ENCODE measurements at regions not wholly inside any gene's neighbourhood (a gene's known extent, or its start where the extent isn't known, plus 50 kb on each side); places are given as distances from the start of the nearest gene placed in this dataset.

GRCh38 chr13:63586467-63586866 lies 2170.8 kb upstream of the PCDH20 start:
- TF ChIP-seq CTCF (IDR thresholded peaks at IDR 0.05; ENCODE audit: extremely low read depth, insufficient read depth, missing control alignments): no peak
- in situ Hi-C loops (cut with MboI; ENCODE audit: low pct_unique_long_range_greater_than_20kb, low sequenced_read_pairs, unreplicated experiment): no loop called here
- no peak for DNase-seq (ENCODE audit: low spot score)

- DNase-seq (ENCODE audit: low spot score): no peak
- in situ Hi-C loops (cut with MboI; ENCODE audit: low pct_unique_long_range_greater_than_20kb, low sequenced_read_pairs, unreplicated experiment): no loop called here
- TF ChIP-seq CTCF (IDR thresholded peaks at IDR 0.05; ENCODE audit: extremely low read depth, insufficient read depth, missing control alignments): no peak
These were observed 2163.1 kb upstream of the PCDH20 start for GRCh38 chr13:63578796-63579195.

- in situ Hi-C loops (cut with MboI; ENCODE audit: low pct_unique_long_range_greater_than_20kb, low sequenced_read_pairs, unreplicated experiment): no loop called here
- TF ChIP-seq CTCF (IDR thresholded peaks at IDR 0.05; ENCODE audit: extremely low read depth, insufficient read depth, missing control alignments): no peak
- DNase-seq (ENCODE audit: low spot score): no peak
These were observed 2151.4 kb upstream of the PCDH20 start for GRCh38 chr13:63567031-63567430.

- in situ Hi-C loops (cut with MboI; ENCODE audit: low pct_unique_long_range_greater_than_20kb, low sequenced_read_pairs, unreplicated experiment): no loop called here
- no peak for DNase-seq (ENCODE audit: low spot score)
These were observed 2138.5 kb upstream of the PCDH20 start for GRCh38 chr13:63554157-63554556.

GRCh38 chr13:63551731-63552130 lies 2136.1 kb upstream of the PCDH20 start:
- in situ Hi-C loops (cut with MboI; ENCODE audit: low pct_unique_long_range_greater_than_20kb, low sequenced_read_pairs, unreplicated experiment): no loop called here
- TF ChIP-seq CTCF (IDR thresholded peaks at IDR 0.05; ENCODE audit: extremely low read depth, insufficient read depth, missing control alignments): no peak
- no peak for DNase-seq (ENCODE audit: low spot score)

More at GRCh38 chr13:63554157-63554556, 2138.5 kb upstream of the PCDH20 start:
- TF ChIP-seq CTCF (IDR thresholded peaks at IDR 0.05; ENCODE audit: extremely low read depth, insufficient read depth, missing control alignments): no peak

GRCh38 chr13:63546524-63546923 lies 2130.9 kb upstream of the PCDH20 start:
- TF ChIP-seq CTCF (IDR thresholded peaks at IDR 0.05; ENCODE audit: extremely low read depth, insufficient read depth, missing control alignments): no peak
- DNase-seq (ENCODE audit: low spot score): no peak
- in situ Hi-C loops (cut with MboI; ENCODE audit: low pct_unique_long_range_greater_than_20kb, low sequenced_read_pairs, unreplicated experiment): no loop called here

- no peak for TF ChIP-seq CTCF (IDR thresholded peaks at IDR 0.05; ENCODE audit: extremely low read depth, insufficient read depth, missing control alignments)
- DNase-seq (ENCODE audit: low spot score): no peak
- in situ Hi-C loops (cut with MboI; ENCODE audit: low pct_unique_long_range_greater_than_20kb, low sequenced_read_pairs, unreplicated experiment): no loop called here
These were observed 2127.1 kb upstream of the PCDH20 start for GRCh38 chr13:63542770-63543169.

All from GM13977 (cell line).